Spleen (tissue), 7 donors: ENCODE measurements at regions not wholly inside any gene's neighbourhood (a gene's known extent, or its start where the extent isn't known, plus 50 kb on each side); places are given as distances from the start of the nearest gene placed in this dataset.

ENCODE experiments used
- CTCF ChIP-seq, 11 experiments: fragments of 200-600 bp in 7 of 11; fragments of 450-650 bp in 4 of 11; sonication (generic) in 4 of 11; IDR thresholded peaks in 8 of 11; conservative IDR thresholded peaks in 3 of 11; 1 replicate in 7 of 11; 2 replicates in 4 of 11; pipeline versions ENCODE4 v1.4.0 to v1.8.0; 2016 to 2021; ENCODE audit warnings: antibody characterized with exemption in 11 of 11, inconsistent platforms in 4 of 11, mild to moderate bottlenecking in 1 of 11
- POLR2A ChIP-seq, 3 donors: fragments of 450-650 bp; IDR thresholded peaks; one replicate each; pipeline ENCODE4 v1.5.1; 2017; ENCODE audit warnings: antibody characterized with exemption in 3 of 3, mild to moderate bottlenecking in 1 of 3
- donor health status: DM: no; HTN: no; CAD: no; lungs with moderate emphysema.
- donor health status: DM: no; HTN: no; CAD: no.
- donor health status: DM: no; HTN: no; CAD: no.

GRCh38 chr13:22893777-22894176, 287.0 kb upstream of the SGCG start:
- TF ChIP-seq CTCF (IDR thresholded peaks at IDR 0.05 in 8 of 11, conservative IDR thresholded peaks at IDR 0.05 in 3 of 11) (no peak), POLR2A (IDR thresholded peaks at IDR 0.05) (no peak)
